ENCODE measurements at regions not wholly inside any gene's neighbourhood (a gene's known extent, or its start where the extent isn't known, plus 50 kb on each side); places are given as distances from the start of the nearest gene placed in this dataset.

DNA sequence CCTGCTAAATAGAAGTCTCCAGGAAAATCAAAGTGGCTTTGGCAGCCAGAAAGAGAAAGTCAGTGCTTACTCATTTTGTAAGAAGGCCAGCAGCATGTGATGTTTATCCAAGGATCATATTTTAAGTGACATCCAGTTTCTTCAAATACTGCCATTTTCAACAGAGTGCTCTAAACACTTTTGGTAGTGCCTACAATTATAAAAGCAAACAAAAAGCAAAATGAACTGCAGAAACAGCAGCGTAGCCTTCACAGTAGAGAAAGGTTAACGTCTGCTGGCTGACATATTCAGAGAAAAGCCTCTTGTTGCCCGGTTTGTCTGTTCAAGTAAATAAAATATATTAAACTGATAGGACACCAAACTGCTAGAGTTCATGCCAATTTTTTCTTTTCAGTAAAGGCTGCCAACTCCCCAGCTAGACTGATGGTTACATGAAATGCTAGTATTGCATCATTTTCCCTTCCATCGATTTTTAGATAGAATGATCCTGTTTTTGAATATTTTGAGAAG, 705.7 kb upstream of the SLC35B3 start:
- H3K4me1 Mint-ChIP-seq: no peaks in the 10 kb centered on the region
- no peaks in the 10 kb centered on the region for H3K36me3 Mint-ChIP-seq
- H3K27ac Mint-ChIP-seq: no peak overlapping the region
- TF ChIP-seq, protein P1, sequence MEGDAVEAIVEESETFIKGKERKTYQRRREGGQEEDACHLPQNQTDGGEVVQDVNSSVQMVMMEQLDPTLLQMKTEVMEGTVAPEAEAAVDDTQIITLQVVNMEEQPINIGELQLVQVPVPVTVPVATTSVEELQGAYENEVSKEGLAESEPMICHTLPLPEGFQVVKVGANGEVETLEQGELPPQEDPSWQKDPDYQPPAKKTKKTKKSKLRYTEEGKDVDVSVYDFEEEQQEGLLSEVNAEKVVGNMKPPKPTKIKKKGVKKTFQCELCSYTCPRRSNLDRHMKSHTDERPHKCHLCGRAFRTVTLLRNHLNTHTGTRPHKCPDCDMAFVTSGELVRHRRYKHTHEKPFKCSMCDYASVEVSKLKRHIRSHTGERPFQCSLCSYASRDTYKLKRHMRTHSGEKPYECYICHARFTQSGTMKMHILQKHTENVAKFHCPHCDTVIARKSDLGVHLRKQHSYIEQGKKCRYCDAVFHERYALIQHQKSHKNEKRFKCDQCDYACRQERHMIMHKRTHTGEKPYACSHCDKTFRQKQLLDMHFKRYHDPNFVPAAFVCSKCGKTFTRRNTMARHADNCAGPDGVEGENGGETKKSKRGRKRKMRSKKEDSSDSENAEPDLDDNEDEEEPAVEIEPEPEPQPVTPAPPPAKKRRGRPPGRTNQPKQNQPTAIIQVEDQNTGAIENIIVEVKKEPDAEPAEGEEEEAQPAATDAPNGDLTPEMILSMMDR (IDR thresholded peaks at IDR 0.05): no peak
- no peak overlapping the region for H2AFZ ChIP-seq (ENCODE audit: insufficient read depth, low read depth, low read length, poor library complexity, severe bottlenecking)
- intact Hi-C loops (cut with micrococcal nuclease): no loop called here
- no peak overlapping the region for H3K9ac ChIP-seq (ENCODE audit: insufficient read depth, low read length, poor library complexity, severe bottlenecking)
- peaks cover 0 to 4% of the 10 kb centered on the region in 2 donors for H3K9me3 ChIP-seq (replicated peaks in 1 of 2; ENCODE audit: control insufficient read depth in 1 of 2, insufficient read depth in 1 of 2, low read length in 2 of 2)
- WGBS (ENCODE audit: insufficient coverage): 100% methylated on average over 2 of the region's 4 CpGs
- H3K36me3 ChIP-seq (replicated peaks in 1 of 2; ENCODE audit: control insufficient read depth in 1 of 2, insufficient read depth in 2 of 2, low read length in 2 of 2): no peaks in the 10 kb centered on the region
- no peak overlapping the region for H3K4me3 Mint-ChIP-seq
- H3K4me1 ChIP-seq (ENCODE audit: control insufficient read depth in 1 of 2, insufficient read depth in 2 of 2, low read length in 2 of 2): no peaks in the 10 kb centered on the region
- no peak for DNase-seq
- no peaks in the 10 kb centered on the region for H3K27me3 ChIP-seq (ENCODE audit: control insufficient read depth in 2 of 2, insufficient read depth in 2 of 2, low read length in 2 of 2)
- no peaks in the 10 kb centered on the region for H4K20me1 ChIP-seq (ENCODE audit: insufficient read depth, low read length)
- no peak overlapping the region for H3K27ac ChIP-seq (ENCODE audit: low read depth in 1 of 2, low read length in 2 of 2)
- H3K9me3 Mint-ChIP-seq: peaks cover 0 to 7% (median 2%) of the 10 kb centered on the region in 7 donors
- H3K4me2 ChIP-seq (replicated peaks; ENCODE audit: extremely low read depth, low read length, poor library complexity, severe bottlenecking): no peak overlapping the region
- no peak overlapping the region for H3K4me3 ChIP-seq (replicated peaks in 1 of 3; ENCODE audit: low read depth in 2 of 3, low read length in 3 of 3)
- H3K79me2 ChIP-seq (ENCODE audit: insufficient read depth, low read length): no peaks in the 10 kb centered on the region
- no peaks in the 10 kb centered on the region for H3K27me3 Mint-ChIP-seq (ENCODE audit: low read depth in 3 of 3)

DNA sequence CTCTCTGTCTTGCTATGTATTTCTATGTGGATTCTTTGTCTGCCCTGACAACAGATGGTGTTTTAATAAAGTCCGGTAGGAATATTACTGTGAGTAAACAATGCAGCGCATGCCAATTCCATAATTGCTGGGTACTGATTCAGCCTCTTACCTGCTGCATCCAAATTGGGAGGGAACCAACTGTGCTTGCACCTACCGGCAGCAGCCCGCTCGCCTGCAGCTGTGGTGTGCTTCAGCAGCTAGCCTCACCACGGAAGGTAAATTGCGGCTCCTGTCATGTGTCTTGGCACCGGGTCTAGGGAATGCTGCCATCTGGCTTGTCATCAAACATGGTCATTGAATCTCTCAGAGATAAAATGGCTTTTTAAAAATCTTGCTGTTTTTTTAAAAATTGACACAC, 704.8 kb upstream of the SLC35B3 start:
- WGBS (ENCODE audit: insufficient coverage): 83% methylated on average over 5 of the region's 8 CpGs
- Mint-ChIP-seq H3K36me3 (no peaks in the 10 kb centered on the region), H3K27ac (no peak overlapping the region), H3K4me3 (no peak overlapping the region), H3K27me3 (ENCODE audit: low read depth in 3 of 3) (peaks cover 0 to 1% (median 0%) of the 10 kb centered on the region in 3 donors), H3K4me1 (no peaks in the 10 kb centered on the region), H3K9me3 (peaks cover 0 to 10% (median 2%) of the 10 kb centered on the region in 7 donors)
- Histone ChIP-seq H3K27ac (ENCODE audit: low read depth in 1 of 2, low read length in 2 of 2) (no peak overlapping the region), H3K4me2 (replicated peaks; ENCODE audit: extremely low read depth, low read length, poor library complexity, severe bottlenecking) (no peak overlapping the region), H3K9me3 (replicated peaks in 1 of 2; ENCODE audit: control insufficient read depth in 1 of 2, insufficient read depth in 1 of 2, low read length in 2 of 2) (peaks cover 0 to 4% of the 10 kb centered on the region in 2 donors), H3K9ac (ENCODE audit: insufficient read depth, low read length, poor library complexity, severe bottlenecking) (no peak overlapping the region), H3K27me3 (ENCODE audit: control insufficient read depth in 2 of 2, insufficient read depth in 2 of 2, low read length in 2 of 2) (no peaks in the 10 kb centered on the region), H3K4me3 (replicated peaks in 1 of 3; ENCODE audit: low read depth in 2 of 3, low read length in 3 of 3) (no peak overlapping the region), H2AFZ (ENCODE audit: insufficient read depth, low read depth, low read length, poor library complexity, severe bottlenecking) (no peak overlapping the region), H3K4me1 (ENCODE audit: control insufficient read depth in 1 of 2, insufficient read depth in 2 of 2, low read length in 2 of 2) (no peaks in the 10 kb centered on the region), H3K79me2 (ENCODE audit: insufficient read depth, low read length) (no peaks in the 10 kb centered on the region), H3K36me3 (replicated peaks in 1 of 2; ENCODE audit: control insufficient read depth in 1 of 2, insufficient read depth in 2 of 2, low read length in 2 of 2) (no peaks in the 10 kb centered on the region), H4K20me1 (ENCODE audit: insufficient read depth, low read length) (no peaks in the 10 kb centered on the region)
- TF ChIP-seq, protein P1 (IDR thresholded peaks at IDR 0.05): no peak
- intact Hi-C loops (cut with micrococcal nuclease): no loop called here
- no peak for DNase-seq
